ENCODE measurements at regions not wholly inside any gene's neighbourhood (a gene's known extent, or its start where the extent isn't known, plus 50 kb on each side); places are given as distances from the start of the nearest gene placed in this dataset.
"Not testable (repeated sequence)": the region's sequence is repeated elsewhere in the genome, so short reads cannot be mapped to it uniquely, and the experiment has no call there.

- DNase-seq, result no peak
These were observed 772.7 kb upstream of the SEMA6A start for GRCh38 chr5:117347280-117347679.

GRCh38 chr5:117343726-117344125 is 769.1 kb upstream of the SEMA6A start:
- DNase-seq; intact Hi-C loops (cut with DNase I); H3K36me3 ChIP-seq; H3K27me3 ChIP-seq; H3K4me3 ChIP-seq; H3K27ac ChIP-seq; ATAC-seq; H3K9me3 ChIP-seq; H3K4me1 ChIP-seq: not testable (repeated sequence)

More at GRCh38 chr5:117347280-117347679, 772.7 kb upstream of the SEMA6A start:
- H3K9me3 ChIP-seq, result no peaks in the 10 kb centered on the region
- ATAC-seq, result no peak
- no peaks in the 10 kb centered on the region for H3K27me3 ChIP-seq
- no peak overlapping the region for H3K27ac ChIP-seq
- intact Hi-C loops (cut with DNase I), result no loop called here
- no peak overlapping the region for H3K4me3 ChIP-seq
- H3K36me3 ChIP-seq, result no peaks in the 10 kb centered on the region
- no peak for TF ChIP-seq CTCF (IDR thresholded peaks at IDR 0.05)
- no peaks in the 10 kb centered on the region for H3K4me1 ChIP-seq

GRCh38 chr5:117337064-117337749 is 762.6 kb upstream of the SEMA6A start:
- Histone ChIP-seq H3K27me3 (no peaks in the 10 kb centered on the region), H3K9me3 (no peaks in the 10 kb centered on the region), H3K4me1 (no peaks in the 10 kb centered on the region), H3K27ac (no peak overlapping the region), H3K36me3 (no peaks in the 10 kb centered on the region), H3K4me3 (no peak overlapping the region)
- ATAC-seq (no peak), DNase-seq (no peak)
- intact Hi-C loops (cut with DNase I), result no loop called here
- TF ChIP-seq CTCF (IDR thresholded peaks at IDR 0.05), result no peak

GRCh38 chr5:117336208-117336607 is 761.6 kb upstream of the SEMA6A start:
- ATAC-seq (no peak), DNase-seq (no peak)
- no peak for TF ChIP-seq CTCF (IDR thresholded peaks at IDR 0.05)
- Histone ChIP-seq H3K27me3 (no peaks in the 10 kb centered on the region), H3K4me1 (no peaks in the 10 kb centered on the region), H3K36me3 (no peaks in the 10 kb centered on the region), H3K9me3 (no peaks in the 10 kb centered on the region), H3K4me3 (no peak overlapping the region), H3K27ac (no peak overlapping the region)
- intact Hi-C loops (cut with DNase I), result no loop called here

- Histone ChIP-seq H3K27me3 (no peaks in the 10 kb centered on the region), H3K27ac (no peak overlapping the region), H3K4me3 (no peak overlapping the region), H3K36me3 (no peaks in the 10 kb centered on the region), H3K4me1 (no peaks in the 10 kb centered on the region), H3K9me3 (no peaks in the 10 kb centered on the region)
- TF ChIP-seq CTCF (IDR thresholded peaks at IDR 0.05), result no peak
- no peak for ATAC-seq
- DNase-seq, result no peak
- intact Hi-C loops (cut with DNase I), result no loop called here
These were observed 758.4 kb upstream of the SEMA6A start for GRCh38 chr5:117333011-117333410.

GRCh38 chr5:117332341-117332740 is 757.7 kb upstream of the SEMA6A start:
- ATAC-seq (no peak), DNase-seq (no peak)
- intact Hi-C loops (cut with DNase I), result no loop called here
- no peaks in the 10 kb centered on the region for H3K27me3 ChIP-seq
- H3K27ac ChIP-seq, result no peak overlapping the region
- no peak overlapping the region for H3K4me3 ChIP-seq
- H3K36me3 ChIP-seq, result no peaks in the 10 kb centered on the region
- H3K4me1 ChIP-seq, result no peaks in the 10 kb centered on the region
- TF ChIP-seq CTCF (IDR thresholded peaks at IDR 0.05), result no peak
- no peaks in the 10 kb centered on the region for H3K9me3 ChIP-seq
